HEK293 (cell line): ENCODE measurements at regions not wholly inside any gene's neighbourhood (a gene's known extent, or its start where the extent isn't known, plus 50 kb on each side); places are given as distances from the start of the nearest gene placed in this dataset.

Source experiments
- RBAK ChIP-seq: fragments of 450-650 bp; formaldehyde crosslinking; IDR thresholded peaks from 2 replicates; pipeline ENCODE4 v1.5.1; 2016; ENCODE audit warnings: missing biosample characterization, missing genetic modification characterization
- ZNF24 ChIP-seq: fragments of 450-650 bp; formaldehyde crosslinking; IDR thresholded peaks from 2 replicates; pipeline ENCODE4 v1.5.1; 2016; ENCODE audit warnings: missing biosample characterization, missing genetic modification characterization
- ZNF274 ChIP-seq, 2 experiments: fragments of 200-500 bp in 1 of 2; fragments of 450-650 bp in 1 of 2; sonication (Bioruptor generic) in 1 of 2; formaldehyde crosslinking in 1 of 2; IDR thresholded peaks; 2 replicates each; pipeline versions ENCODE4 v1.5.1 to v1.6.1; 2014 to 2016; ENCODE audit warnings: borderline replicate concordance in 1 of 2, inconsistent platforms in 1 of 2, low read length in 1 of 2, missing biosample characterization in 1 of 2, missing genetic modification characterization in 1 of 2
- ZNF302 ChIP-seq: fragments of 450-650 bp; formaldehyde crosslinking; IDR thresholded peaks from 2 replicates; pipeline ENCODE4 v1.5.1; 2016; ENCODE audit warnings: missing biosample characterization, missing genetic modification characterization, low read depth
- TF ChIP-seq, protein P1 (sequence below): fragments of 450-650 bp; formaldehyde crosslinking; IDR thresholded peaks from 2 replicates; pipeline ENCODE4 v1.5.1; 2016; ENCODE audit warnings: missing biosample characterization, missing genetic modification characterization
- TF ChIP-seq, protein P2 (sequence below): fragments of 450-650 bp; formaldehyde crosslinking; IDR thresholded peaks from 2 replicates; pipeline ENCODE4 v1.5.1; 2016; ENCODE audit warnings: missing biosample characterization, missing genetic modification characterization, borderline replicate concordance

DNA sequence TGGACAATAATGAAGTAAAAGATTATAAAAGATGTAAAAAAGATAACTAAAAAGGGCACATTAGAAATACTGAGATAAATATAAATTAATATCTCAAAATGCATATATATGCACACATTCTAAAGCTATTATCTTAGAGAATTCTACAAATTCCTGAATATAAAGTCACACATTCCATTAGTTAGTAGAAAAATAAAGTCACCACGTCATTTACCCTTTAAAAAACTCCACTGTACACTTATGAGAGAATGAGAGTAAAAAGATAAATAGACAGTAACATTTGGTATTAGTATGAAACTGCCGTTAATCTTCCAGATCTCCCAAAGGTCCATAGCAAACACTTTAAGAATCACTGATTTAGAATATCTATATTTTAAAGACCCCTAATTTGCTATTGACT, 67.2 kb upstream of the IL15 start:
- no peak for TF ChIP-seq ZNF24
- TF ChIP-seq, protein P1, sequence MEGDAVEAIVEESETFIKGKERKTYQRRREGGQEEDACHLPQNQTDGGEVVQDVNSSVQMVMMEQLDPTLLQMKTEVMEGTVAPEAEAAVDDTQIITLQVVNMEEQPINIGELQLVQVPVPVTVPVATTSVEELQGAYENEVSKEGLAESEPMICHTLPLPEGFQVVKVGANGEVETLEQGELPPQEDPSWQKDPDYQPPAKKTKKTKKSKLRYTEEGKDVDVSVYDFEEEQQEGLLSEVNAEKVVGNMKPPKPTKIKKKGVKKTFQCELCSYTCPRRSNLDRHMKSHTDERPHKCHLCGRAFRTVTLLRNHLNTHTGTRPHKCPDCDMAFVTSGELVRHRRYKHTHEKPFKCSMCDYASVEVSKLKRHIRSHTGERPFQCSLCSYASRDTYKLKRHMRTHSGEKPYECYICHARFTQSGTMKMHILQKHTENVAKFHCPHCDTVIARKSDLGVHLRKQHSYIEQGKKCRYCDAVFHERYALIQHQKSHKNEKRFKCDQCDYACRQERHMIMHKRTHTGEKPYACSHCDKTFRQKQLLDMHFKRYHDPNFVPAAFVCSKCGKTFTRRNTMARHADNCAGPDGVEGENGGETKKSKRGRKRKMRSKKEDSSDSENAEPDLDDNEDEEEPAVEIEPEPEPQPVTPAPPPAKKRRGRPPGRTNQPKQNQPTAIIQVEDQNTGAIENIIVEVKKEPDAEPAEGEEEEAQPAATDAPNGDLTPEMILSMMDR: no peak
- TF ChIP-seq, protein P2, sequence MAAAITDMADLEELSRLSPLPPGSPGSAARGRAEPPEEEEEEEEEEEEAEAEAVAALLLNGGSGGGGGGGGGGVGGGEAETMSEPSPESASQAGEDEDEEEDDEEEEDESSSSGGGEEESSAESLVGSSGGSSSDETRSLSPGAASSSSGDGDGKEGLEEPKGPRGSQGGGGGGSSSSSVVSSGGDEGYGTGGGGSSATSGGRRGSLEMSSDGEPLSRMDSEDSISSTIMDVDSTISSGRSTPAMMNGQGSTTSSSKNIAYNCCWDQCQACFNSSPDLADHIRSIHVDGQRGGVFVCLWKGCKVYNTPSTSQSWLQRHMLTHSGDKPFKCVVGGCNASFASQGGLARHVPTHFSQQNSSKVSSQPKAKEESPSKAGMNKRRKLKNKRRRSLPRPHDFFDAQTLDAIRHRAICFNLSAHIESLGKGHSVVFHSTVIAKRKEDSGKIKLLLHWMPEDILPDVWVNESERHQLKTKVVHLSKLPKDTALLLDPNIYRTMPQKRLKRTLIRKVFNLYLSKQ: no peak
- no peak for TF ChIP-seq ZNF274 (IDR thresholded peaks at IDR 0.05; ENCODE audit: low read length)
- TF ChIP-seq ZNF274 (tag by site-specific recombination; IDR thresholded peaks at IDR 0.05; ENCODE audit: borderline replicate concordance): no peak
- TF ChIP-seq RBAK: no peak
- TF ChIP-seq ZNF302 (tag by site-specific recombination): no peak
